ENCODE measurements at regions not wholly inside any gene's neighbourhood (a gene's known extent, or its start where the extent isn't known, plus 50 kb on each side); places are given as distances from the start of the nearest gene placed in this dataset.
A peak's percentile ranks its signal among the peaks of the same experiment; 100 is the strongest.

- no peak overlapping the region for H3K4me3 Mint-ChIP-seq (ENCODE audit: unreplicated experiment)
- H3K4me1 Mint-ChIP-seq (ENCODE audit: low read depth): no peaks in the 10 kb centered on the region
- DNase-seq (ENCODE audit: low spot score): no peak
- H3K27me3 Mint-ChIP-seq (ENCODE audit: low read depth): no peaks in the 10 kb centered on the region
- TF ChIP-seq CTCF (IDR thresholded peaks at IDR 0.05): no peak
- peaks cover 3% of the 10 kb centered on the region for H3K9me3 Mint-ChIP-seq (ENCODE audit: low read depth)
- no peak overlapping the region for H3K27ac Mint-ChIP-seq (ENCODE audit: unreplicated experiment)
- H3K36me3 Mint-ChIP-seq (ENCODE audit: low read depth): peaks cover 2% of the 10 kb centered on the region
Observed at GRCh38 chr17:65301184-65301583, 164.0 kb downstream of the RGS9 start.

- no peaks in the 10 kb centered on the region for H3K27me3 Mint-ChIP-seq (ENCODE audit: low read depth)
- H3K27ac Mint-ChIP-seq (ENCODE audit: unreplicated experiment): no peak overlapping the region
- DNase-seq (ENCODE audit: low spot score): no peak
Observed at GRCh38 chr17:65297916-65298315, 160.7 kb downstream of the RGS9 start.

GRCh38 chr17:65297384-65297783 is 160.2 kb downstream of the RGS9 start:
- Mint-ChIP-seq H3K36me3 (ENCODE audit: low read depth) (no peaks in the 10 kb centered on the region), H3K4me1 (ENCODE audit: low read depth) (peaks cover 5% of the 10 kb centered on the region), H3K9me3 (ENCODE audit: low read depth) (no peaks in the 10 kb centered on the region), H3K4me3 (ENCODE audit: unreplicated experiment) (no peak overlapping the region), H3K27ac (ENCODE audit: unreplicated experiment) (no peak overlapping the region), H3K27me3 (ENCODE audit: low read depth) (no peaks in the 10 kb centered on the region)
- no peak for DNase-seq (ENCODE audit: low spot score)
- TF ChIP-seq CTCF (IDR thresholded peaks at IDR 0.05): no peak

More at GRCh38 chr17:65297916-65298315, 160.7 kb downstream of the RGS9 start:
- TF ChIP-seq CTCF (IDR thresholded peaks at IDR 0.05): no peak
- Mint-ChIP-seq H3K4me1 (ENCODE audit: low read depth) (peaks cover 5% of the 10 kb centered on the region), H3K4me3 (ENCODE audit: unreplicated experiment) (no peak overlapping the region), H3K9me3 (ENCODE audit: low read depth) (no peaks in the 10 kb centered on the region), H3K36me3 (ENCODE audit: low read depth) (no peaks in the 10 kb centered on the region)

- no peak for DNase-seq (ENCODE audit: low spot score)
- peak; percentile 95 for TF ChIP-seq CTCF (IDR thresholded peaks at IDR 0.05)
- H3K4me1 Mint-ChIP-seq (ENCODE audit: low read depth): peaks cover 5% of the 10 kb centered on the region
- H3K27ac Mint-ChIP-seq (ENCODE audit: unreplicated experiment): no peak overlapping the region
- H3K36me3 Mint-ChIP-seq (ENCODE audit: low read depth): no peaks in the 10 kb centered on the region
- no peaks in the 10 kb centered on the region for H3K27me3 Mint-ChIP-seq (ENCODE audit: low read depth)
- H3K4me3 Mint-ChIP-seq (ENCODE audit: unreplicated experiment): no peak overlapping the region
- H3K9me3 Mint-ChIP-seq (ENCODE audit: low read depth): no peaks in the 10 kb centered on the region
Observed at GRCh38 chr17:65294181-65294719, 157.1 kb downstream of the RGS9 start.

GRCh38 chr17:65293584-65294180 is 156.5 kb downstream of the RGS9 start:
- Mint-ChIP-seq H3K27ac (ENCODE audit: unreplicated experiment) (no peak overlapping the region), H3K4me3 (ENCODE audit: unreplicated experiment) (no peak overlapping the region), H3K27me3 (ENCODE audit: low read depth) (no peaks in the 10 kb centered on the region), H3K36me3 (ENCODE audit: low read depth) (no peaks in the 10 kb centered on the region), H3K9me3 (ENCODE audit: low read depth) (peaks cover under 1% of the 10 kb centered on the region), H3K4me1 (ENCODE audit: low read depth) (peaks cover 5% of the 10 kb centered on the region)
- no peak for TF ChIP-seq CTCF (IDR thresholded peaks at IDR 0.05)
- no peak for DNase-seq (ENCODE audit: low spot score)
